Colonic mucosa (tissue), 4 donors: ENCODE measurements at regions not wholly inside any gene's neighbourhood (a gene's known extent, or its start where the extent isn't known, plus 50 kb on each side); places are given as distances from the start of the nearest gene placed in this dataset.
"Not testable (repeated sequence)": the region's sequence is repeated elsewhere in the genome, so short reads cannot be mapped to it uniquely, and the experiment has no call there.

ENCODE experiments used
- DNase-seq: peaks from one replicate; pipeline ENCODE4 v3.0.0-alpha.2; 2020
- H3K27ac ChIP-seq: fragments of 200-600 bp; one replicate; pipeline ENCODE4 v1.8.0; 2021
- H3K27me3 ChIP-seq: fragments of 200-600 bp; one replicate; pipeline ENCODE4 v1.8.0; 2021
- H3K36me3 ChIP-seq: fragments of 200-600 bp; one replicate; pipeline ENCODE4 v1.8.0; 2021
- H3K4me1 ChIP-seq: fragments of 200-600 bp; one replicate; pipeline ENCODE4 v1.8.0; 2021; ENCODE audit warnings: mild to moderate bottlenecking
- H3K4me3 ChIP-seq: fragments of 200-600 bp; one replicate; pipeline ENCODE4 v1.8.0; 2021
- H3K9ac ChIP-seq, 2 donors: one replicate each; pipeline ENCODE4 v1.7.0; 2013; ENCODE audit warnings: control low read depth in 2 of 2, low read depth in 2 of 2, low read length in 2 of 2
- H3K9me3 ChIP-seq: fragments of 200-600 bp; one replicate; pipeline ENCODE4 v1.8.0; 2021
- intact Hi-C: fragments of 100-400 bp; cut with DNase I; formaldehyde crosslinking; loops from one replicate; pipeline ENCODE4 v1.14.1; 2022
- TF ChIP-seq, protein P1 (sequence below): fragments of 200-600 bp; IDR thresholded peaks from one replicate; pipeline ENCODE4 v1.8.0; 2022; ENCODE audit warnings: antibody characterized with exemption, mild to moderate bottlenecking
- donor health status: healthy.
- donor health status: DM: no; HTN: no; CAD: no.
- donor health status: DM: no; HTN: no; CAD: no.

DNA sequence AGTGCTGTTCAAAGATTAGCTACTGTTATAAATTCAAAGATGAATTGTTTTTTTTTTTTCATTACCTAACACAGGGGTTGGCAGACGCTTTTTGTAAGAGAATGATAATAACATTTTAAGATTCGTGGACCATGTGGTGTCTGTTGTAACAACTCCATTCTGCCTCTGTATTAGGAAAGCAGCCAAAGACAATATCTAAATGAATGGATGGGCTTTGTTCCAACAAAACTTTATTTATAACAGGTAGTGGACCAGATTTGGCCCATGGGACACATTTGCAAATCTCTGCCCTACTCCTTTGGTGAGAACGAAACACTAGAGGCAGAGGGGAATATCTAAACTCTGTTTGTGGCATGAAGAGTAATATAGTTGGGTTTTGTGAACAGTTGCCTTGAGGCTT lies 83.6 kb upstream of the BLID start:
- Histone ChIP-seq H3K4me1 (peaks cover 7% of the 10 kb centered on the region), H3K36me3 (no peaks in the 10 kb centered on the region), H3K27me3 (no peaks in the 10 kb centered on the region), H3K27ac (no peak overlapping the region), H3K9me3 (no peaks in the 10 kb centered on the region), H3K4me3 (no peak overlapping the region), H3K9ac (no peak overlapping the region)
- DNase-seq, result no peak
- TF ChIP-seq, protein P1, sequence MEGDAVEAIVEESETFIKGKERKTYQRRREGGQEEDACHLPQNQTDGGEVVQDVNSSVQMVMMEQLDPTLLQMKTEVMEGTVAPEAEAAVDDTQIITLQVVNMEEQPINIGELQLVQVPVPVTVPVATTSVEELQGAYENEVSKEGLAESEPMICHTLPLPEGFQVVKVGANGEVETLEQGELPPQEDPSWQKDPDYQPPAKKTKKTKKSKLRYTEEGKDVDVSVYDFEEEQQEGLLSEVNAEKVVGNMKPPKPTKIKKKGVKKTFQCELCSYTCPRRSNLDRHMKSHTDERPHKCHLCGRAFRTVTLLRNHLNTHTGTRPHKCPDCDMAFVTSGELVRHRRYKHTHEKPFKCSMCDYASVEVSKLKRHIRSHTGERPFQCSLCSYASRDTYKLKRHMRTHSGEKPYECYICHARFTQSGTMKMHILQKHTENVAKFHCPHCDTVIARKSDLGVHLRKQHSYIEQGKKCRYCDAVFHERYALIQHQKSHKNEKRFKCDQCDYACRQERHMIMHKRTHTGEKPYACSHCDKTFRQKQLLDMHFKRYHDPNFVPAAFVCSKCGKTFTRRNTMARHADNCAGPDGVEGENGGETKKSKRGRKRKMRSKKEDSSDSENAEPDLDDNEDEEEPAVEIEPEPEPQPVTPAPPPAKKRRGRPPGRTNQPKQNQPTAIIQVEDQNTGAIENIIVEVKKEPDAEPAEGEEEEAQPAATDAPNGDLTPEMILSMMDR, result no peak
- intact Hi-C loops, result loop anchor here (5.0 kb wide), 2 partner anchors 92 to 542 kb away; no protein-coding TSS in a partner anchor

DNA sequence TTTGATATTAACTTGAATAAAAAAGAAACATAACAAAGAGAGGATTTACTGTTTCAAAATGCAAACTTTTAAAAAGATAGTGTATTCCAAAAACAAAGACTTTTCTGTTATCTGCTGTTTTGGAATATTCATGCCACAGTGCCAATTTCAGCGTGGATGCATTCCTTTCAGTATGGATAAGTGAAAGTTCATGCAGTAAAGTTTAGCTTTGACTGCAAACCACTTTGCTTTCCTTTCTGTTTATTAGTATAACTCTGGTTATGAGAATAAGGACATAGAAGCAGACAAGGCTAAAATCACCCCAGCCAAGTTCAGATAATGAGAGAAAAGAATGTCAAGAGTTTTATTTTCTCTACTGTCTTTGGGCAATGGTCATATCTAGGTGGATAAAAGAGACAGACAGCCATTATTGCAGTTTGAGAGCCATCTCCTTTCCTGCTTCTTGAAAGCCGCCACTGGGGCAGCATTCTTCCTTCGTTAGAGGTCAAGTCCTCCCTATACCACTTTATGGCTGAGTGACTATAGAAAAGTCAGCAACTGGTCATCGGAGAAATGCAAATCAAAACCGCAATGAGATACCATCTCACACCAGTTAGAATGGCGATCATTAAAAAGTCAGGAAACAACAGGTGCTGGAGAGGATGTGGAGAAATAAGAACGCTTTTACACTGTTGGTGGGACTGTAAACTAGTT lies 82.4 kb upstream of the BLID start:
- H3K36me3 ChIP-seq, result no peaks in the 10 kb centered on the region
- no peak for DNase-seq
- H3K4me1 ChIP-seq, result peaks cover 7% of the 10 kb centered on the region
- intact Hi-C loops, result no loop called here
- H3K27ac ChIP-seq, result no peak overlapping the region
- TF ChIP-seq, protein P1, result no peak
- no peaks in the 10 kb centered on the region for H3K27me3 ChIP-seq
- no peaks in the 10 kb centered on the region for H3K9me3 ChIP-seq
- H3K4me3 ChIP-seq, result no peak overlapping the region
- H3K9ac ChIP-seq, result no peak overlapping the region

DNA sequence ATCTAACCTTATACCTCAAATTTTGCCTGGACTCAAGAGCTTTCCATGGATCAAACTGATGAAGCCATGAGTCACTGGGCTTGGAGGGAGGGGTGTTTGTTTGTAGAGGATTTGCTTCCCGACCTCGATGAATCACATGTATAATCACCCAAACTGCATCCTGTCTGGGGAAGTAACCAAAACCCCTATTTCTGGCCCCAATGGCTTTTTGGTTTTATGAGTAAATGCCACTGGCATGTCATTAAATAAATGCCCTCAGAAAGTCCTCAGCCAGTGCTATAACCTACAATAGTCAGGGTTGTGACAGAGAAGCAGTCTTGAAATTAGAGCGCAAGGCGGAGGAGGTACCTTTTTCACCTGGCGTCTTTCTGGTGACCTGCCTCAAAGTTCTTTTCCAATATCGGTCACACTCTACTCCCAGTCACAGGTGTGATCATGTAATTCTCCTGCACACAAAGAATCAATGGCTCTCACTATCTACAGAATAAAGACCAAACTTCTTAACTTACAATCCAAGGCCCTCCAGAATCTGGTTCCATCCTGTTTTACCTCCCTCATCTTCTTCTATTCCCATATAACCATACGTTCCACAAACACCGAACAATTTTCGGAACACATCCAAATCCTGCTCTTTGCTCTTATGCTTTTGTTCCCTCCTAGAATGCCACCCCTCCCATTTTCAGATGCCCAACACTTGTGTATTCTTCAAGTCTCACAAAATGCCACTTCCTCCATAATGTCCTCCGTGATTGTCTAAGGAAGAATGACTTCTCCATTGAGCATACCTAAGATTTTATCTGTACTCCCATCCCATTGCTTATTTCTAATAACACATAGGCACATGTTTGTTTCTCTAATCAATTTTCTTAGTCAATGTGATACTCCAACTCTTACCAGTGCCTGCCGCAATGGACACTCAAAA lies 81.3 kb upstream of the BLID start:
- Histone ChIP-seq H3K36me3 (no peaks in the 10 kb centered on the region), H3K4me3 (no peak overlapping the region), H3K9ac (no peak overlapping the region), H3K27ac (no peak overlapping the region), H3K4me1 (no peaks in the 10 kb centered on the region), H3K9me3 (no peaks in the 10 kb centered on the region), H3K27me3 (no peaks in the 10 kb centered on the region)
- TF ChIP-seq, protein P1, result no peak
- intact Hi-C loops, result no loop called here
- no peak for DNase-seq

DNA sequence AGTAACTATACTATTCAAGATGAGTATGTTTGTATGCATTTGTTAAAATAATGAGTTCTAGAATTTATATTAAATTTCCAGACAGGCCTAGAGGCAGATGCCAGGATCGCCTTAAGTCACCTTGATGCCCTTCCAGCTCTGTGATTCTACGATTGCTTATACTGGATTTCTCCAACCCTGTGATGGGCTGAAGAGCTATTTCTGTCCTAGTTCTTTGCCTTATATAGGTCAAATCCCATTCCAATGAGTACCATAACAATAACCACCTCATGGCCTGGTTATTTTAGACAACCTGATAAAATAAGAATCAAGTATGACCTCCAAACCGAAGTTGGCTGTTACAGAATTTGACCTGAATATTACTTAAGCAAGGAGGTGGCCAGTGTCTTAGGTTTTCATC lies 79.8 kb upstream of the BLID start:
- no peaks in the 10 kb centered on the region for H3K9me3 ChIP-seq
- H3K27ac ChIP-seq, result no peak overlapping the region
- H3K36me3 ChIP-seq, result no peaks in the 10 kb centered on the region
- intact Hi-C loops, result no loop called here
- no peak overlapping the region for H3K9ac ChIP-seq
- DNase-seq, result no peak
- H3K4me3 ChIP-seq, result no peak overlapping the region
- H3K27me3 ChIP-seq, result no peaks in the 10 kb centered on the region
- TF ChIP-seq, protein P1, result no peak
- H3K4me1 ChIP-seq, result no peaks in the 10 kb centered on the region

DNA sequence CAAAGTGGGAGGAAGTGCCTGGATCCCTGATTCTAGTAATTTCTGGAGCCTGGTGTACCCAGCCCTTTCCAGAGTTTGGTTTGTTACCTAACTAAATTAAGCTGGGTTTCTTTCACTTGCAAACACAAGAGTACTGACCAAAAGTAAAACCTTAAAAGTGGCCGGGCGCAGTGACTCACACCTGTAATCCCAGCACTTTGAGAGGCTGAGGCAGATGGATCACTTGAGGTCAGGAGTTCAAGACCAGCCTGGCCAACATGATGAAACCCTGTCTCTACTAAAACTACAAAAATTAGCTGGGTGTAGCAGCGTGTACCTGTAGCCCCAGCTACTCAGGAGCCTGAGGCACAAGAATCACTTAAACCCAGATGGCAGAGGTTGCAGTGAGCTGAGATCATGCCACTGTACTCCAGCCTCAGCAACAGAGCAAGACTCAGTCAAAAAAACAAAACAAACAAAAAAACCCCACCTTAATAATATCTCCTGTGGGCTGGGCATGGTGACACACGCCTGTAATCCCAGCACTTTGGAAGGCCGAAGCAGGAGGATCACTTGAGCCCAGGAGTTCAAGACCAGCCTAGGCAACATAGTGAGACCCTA lies 78.0 kb upstream of the BLID start:
- H3K9ac ChIP-seq, intact Hi-C loops, H3K4me1 ChIP-seq: not testable (repeated sequence)

More for the DNA sequence above, 78.0 kb upstream of the BLID start:
- not testable (repeated sequence) for DNase-seq, H3K36me3 ChIP-seq, H3K4me3 ChIP-seq, H3K27ac ChIP-seq, H3K27me3 ChIP-seq, H3K9me3 ChIP-seq
